Vagina (tissue), 2 donors: ENCODE measurements at regions not wholly inside any gene's neighbourhood (a gene's known extent, or its start where the extent isn't known, plus 50 kb on each side); places are given as distances from the start of the nearest gene placed in this dataset.

Experiments used
- POLR2A ChIP-seq, 2 donors: fragments of 450-650 bp; IDR thresholded peaks; one replicate each; pipeline ENCODE4 v1.6.1; 2017; ENCODE audit warnings: antibody characterized with exemption in 2 of 2, mild to moderate bottlenecking in 2 of 2, moderate library complexity in 2 of 2
- TF ChIP-seq, protein P1 (sequence below), 3 experiments: fragments of 450-650 bp in 2 of 3; fragments of 200-600 bp in 1 of 3; sonication (generic) in 1 of 3; IDR thresholded peaks; one replicate each; pipeline ENCODE4 v1.5.1; 2017 to 2019; ENCODE audit warnings: antibody characterized with exemption in 3 of 3, mild to moderate bottlenecking in 2 of 3, moderate library complexity in 2 of 3

DNA sequence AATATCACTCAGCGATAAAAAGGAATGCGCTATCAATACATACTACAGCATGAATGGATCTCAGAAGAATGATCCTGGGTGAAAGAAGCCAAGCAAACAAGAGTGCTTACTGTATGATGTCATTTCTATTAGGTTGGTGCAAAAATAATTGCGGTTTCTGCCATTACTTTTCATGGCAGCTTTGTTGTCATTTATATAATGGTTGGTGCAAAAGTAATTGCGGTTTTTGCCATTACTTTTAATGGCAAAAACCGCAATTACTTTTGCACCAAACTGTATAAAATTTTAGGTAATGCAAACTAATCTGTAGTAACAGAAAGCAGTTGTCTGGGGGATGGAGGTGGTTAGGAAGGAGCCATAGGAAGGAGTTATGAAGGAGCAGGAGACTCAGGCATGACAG lies 318.3 kb upstream of the ZMIZ1 start:
- TF ChIP-seq, protein P1, sequence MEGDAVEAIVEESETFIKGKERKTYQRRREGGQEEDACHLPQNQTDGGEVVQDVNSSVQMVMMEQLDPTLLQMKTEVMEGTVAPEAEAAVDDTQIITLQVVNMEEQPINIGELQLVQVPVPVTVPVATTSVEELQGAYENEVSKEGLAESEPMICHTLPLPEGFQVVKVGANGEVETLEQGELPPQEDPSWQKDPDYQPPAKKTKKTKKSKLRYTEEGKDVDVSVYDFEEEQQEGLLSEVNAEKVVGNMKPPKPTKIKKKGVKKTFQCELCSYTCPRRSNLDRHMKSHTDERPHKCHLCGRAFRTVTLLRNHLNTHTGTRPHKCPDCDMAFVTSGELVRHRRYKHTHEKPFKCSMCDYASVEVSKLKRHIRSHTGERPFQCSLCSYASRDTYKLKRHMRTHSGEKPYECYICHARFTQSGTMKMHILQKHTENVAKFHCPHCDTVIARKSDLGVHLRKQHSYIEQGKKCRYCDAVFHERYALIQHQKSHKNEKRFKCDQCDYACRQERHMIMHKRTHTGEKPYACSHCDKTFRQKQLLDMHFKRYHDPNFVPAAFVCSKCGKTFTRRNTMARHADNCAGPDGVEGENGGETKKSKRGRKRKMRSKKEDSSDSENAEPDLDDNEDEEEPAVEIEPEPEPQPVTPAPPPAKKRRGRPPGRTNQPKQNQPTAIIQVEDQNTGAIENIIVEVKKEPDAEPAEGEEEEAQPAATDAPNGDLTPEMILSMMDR (IDR thresholded peaks at IDR 0.05) = no peak
- no peak for TF ChIP-seq POLR2A (IDR thresholded peaks at IDR 0.05)
